ES-I3 (cell line): ENCODE measurements at regions not wholly inside any gene's neighbourhood (a gene's known extent, or its start where the extent isn't known, plus 50 kb on each side); places are given as distances from the start of the nearest gene placed in this dataset.

Experiments
- H3K36me3 ChIP-seq: 2 replicates; pipeline ENCODE4 v1.6.1; 2013; ENCODE audit warnings: mild to moderate bottlenecking, low read length, control low read depth, moderate library complexity; ENCODE audit not compliant: insufficient read depth
- H3K4me1 ChIP-seq: 2 replicates; pipeline ENCODE4 v1.6.1; 2013; ENCODE audit warnings: mild to moderate bottlenecking, control low read depth, low read length; ENCODE audit not compliant: insufficient read depth
- H3K9ac ChIP-seq: 2 replicates; pipeline ENCODE4 v1.6.1; 2013; ENCODE audit warnings: low read depth, mild to moderate bottlenecking, low read length, moderate library complexity
- H3K9me3 ChIP-seq: 2 replicates; pipeline ENCODE4 v1.6.1; 2013; ENCODE audit warnings: mild to moderate bottlenecking, low read length, moderate library complexity; ENCODE audit not compliant: control insufficient read depth, insufficient read depth

GRCh38 chr1:177488722-177489121, 318.0 kb downstream of the BRINP2 start:
- Histone ChIP-seq H3K9me3 (no peaks in the 10 kb centered on the region), H3K4me1 (no peaks in the 10 kb centered on the region), H3K36me3 (no peaks in the 10 kb centered on the region), H3K9ac (no peak overlapping the region)

GRCh38 chr1:177487481-177487880, 316.7 kb downstream of the BRINP2 start:
- H3K4me1 ChIP-seq, result no peaks in the 10 kb centered on the region
- H3K9ac ChIP-seq, result no peak overlapping the region
- no peaks in the 10 kb centered on the region for H3K36me3 ChIP-seq
- no peaks in the 10 kb centered on the region for H3K9me3 ChIP-seq

GRCh38 chr1:177480741-177481305, 310.1 kb downstream of the BRINP2 start:
- H3K4me1 ChIP-seq, result no peaks in the 10 kb centered on the region
- H3K9me3 ChIP-seq, result no peaks in the 10 kb centered on the region
- no peaks in the 10 kb centered on the region for H3K36me3 ChIP-seq
- H3K9ac ChIP-seq, result no peak overlapping the region

GRCh38 chr1:177479600-177479999, 308.8 kb downstream of the BRINP2 start:
- H3K36me3 ChIP-seq, result no peaks in the 10 kb centered on the region
- no peak overlapping the region for H3K9ac ChIP-seq
- H3K9me3 ChIP-seq, result no peaks in the 10 kb centered on the region
- H3K4me1 ChIP-seq, result no peaks in the 10 kb centered on the region

GRCh38 chr1:177476676-177477075, 305.9 kb downstream of the BRINP2 start:
- H3K9ac ChIP-seq, result no peak overlapping the region
- no peaks in the 10 kb centered on the region for H3K36me3 ChIP-seq
- H3K9me3 ChIP-seq, result no peaks in the 10 kb centered on the region
- no peaks in the 10 kb centered on the region for H3K4me1 ChIP-seq

DNA sequence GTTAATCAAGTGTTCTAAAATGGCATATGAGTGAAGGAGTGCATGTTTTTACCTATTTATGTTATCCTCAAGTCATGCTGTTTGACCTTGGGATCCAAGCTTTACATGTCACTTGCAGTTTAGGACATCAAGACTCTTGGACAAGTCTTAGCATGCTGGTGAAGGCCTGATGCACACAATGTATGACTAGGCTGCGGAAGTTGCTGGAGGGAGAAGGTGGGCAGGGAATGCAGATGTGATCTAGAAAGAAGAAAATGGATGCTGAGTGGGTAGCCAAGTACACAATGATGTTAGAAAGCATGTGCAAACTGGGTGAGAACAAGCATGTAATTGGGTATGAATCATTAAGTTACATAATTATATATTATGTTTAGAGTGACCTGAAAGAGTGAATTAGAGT, 301.8 kb downstream of the BRINP2 start:
- H3K36me3 ChIP-seq, result no peaks in the 10 kb centered on the region
- H3K9ac ChIP-seq, result no peak overlapping the region
- no peaks in the 10 kb centered on the region for H3K4me1 ChIP-seq
- no peaks in the 10 kb centered on the region for H3K9me3 ChIP-seq

GRCh38 chr1:177471244-177471643, 300.5 kb downstream of the BRINP2 start:
- H3K4me1 ChIP-seq, result no peaks in the 10 kb centered on the region
- no peak overlapping the region for H3K9ac ChIP-seq
- no peaks in the 10 kb centered on the region for H3K9me3 ChIP-seq
- no peaks in the 10 kb centered on the region for H3K36me3 ChIP-seq

DNA sequence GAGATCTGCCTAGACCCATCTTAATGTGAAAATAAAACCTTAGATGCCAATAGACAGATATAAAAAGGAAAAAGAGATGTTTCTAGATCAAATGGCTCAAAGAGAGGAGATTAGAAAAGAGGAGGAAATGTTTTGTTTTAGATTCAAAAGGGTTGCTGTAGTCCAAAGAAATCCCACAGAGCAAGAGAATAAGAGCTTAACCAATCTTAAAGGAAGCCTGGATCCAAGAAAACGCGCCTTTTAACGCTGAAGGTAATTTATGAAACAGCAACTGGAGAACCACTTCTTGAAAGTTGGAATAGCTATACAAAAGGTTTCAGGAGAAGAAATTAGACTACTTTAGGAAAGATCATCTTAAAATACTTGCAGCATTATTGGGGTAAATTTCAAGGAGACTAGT, 298.8 kb downstream of the BRINP2 start:
- no peak overlapping the region for H3K9ac ChIP-seq
- H3K36me3 ChIP-seq, result no peaks in the 10 kb centered on the region
- H3K9me3 ChIP-seq, result no peaks in the 10 kb centered on the region
- H3K4me1 ChIP-seq, result no peaks in the 10 kb centered on the region

- H3K36me3 ChIP-seq, result no peaks in the 10 kb centered on the region
- no peaks in the 10 kb centered on the region for H3K4me1 ChIP-seq
- H3K9me3 ChIP-seq, result no peaks in the 10 kb centered on the region
- no peak overlapping the region for H3K9ac ChIP-seq
These were observed 295.5 kb downstream of the BRINP2 start for GRCh38 chr1:177466286-177466685.

- Histone ChIP-seq H3K36me3 (no peaks in the 10 kb centered on the region), H3K9ac (no peak overlapping the region), H3K9me3 (no peaks in the 10 kb centered on the region), H3K4me1 (no peaks in the 10 kb centered on the region)
These were observed 293.9 kb downstream of the BRINP2 start for GRCh38 chr1:177464686-177465085.

DNA sequence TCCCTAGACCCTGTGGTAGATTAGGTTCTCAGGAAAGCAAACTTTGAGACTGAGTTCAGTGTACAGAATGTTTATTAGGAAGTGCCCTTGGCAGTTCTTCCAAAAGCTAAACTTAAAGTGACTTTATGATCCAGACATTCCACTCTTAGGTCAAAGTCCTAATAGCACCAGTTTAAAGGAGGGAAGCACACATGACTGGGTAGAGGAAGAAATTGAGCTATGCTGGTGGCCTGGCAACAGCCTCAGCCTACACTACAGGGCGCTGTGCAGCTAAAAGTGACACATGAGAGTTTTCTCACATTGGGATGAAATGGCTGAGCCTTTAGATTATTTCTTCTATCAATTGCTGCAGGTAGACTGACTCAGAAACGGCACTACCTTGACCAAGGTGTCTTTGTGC, 280.4 kb downstream of the BRINP2 start:
- no peaks in the 10 kb centered on the region for H3K9me3 ChIP-seq

DNA sequence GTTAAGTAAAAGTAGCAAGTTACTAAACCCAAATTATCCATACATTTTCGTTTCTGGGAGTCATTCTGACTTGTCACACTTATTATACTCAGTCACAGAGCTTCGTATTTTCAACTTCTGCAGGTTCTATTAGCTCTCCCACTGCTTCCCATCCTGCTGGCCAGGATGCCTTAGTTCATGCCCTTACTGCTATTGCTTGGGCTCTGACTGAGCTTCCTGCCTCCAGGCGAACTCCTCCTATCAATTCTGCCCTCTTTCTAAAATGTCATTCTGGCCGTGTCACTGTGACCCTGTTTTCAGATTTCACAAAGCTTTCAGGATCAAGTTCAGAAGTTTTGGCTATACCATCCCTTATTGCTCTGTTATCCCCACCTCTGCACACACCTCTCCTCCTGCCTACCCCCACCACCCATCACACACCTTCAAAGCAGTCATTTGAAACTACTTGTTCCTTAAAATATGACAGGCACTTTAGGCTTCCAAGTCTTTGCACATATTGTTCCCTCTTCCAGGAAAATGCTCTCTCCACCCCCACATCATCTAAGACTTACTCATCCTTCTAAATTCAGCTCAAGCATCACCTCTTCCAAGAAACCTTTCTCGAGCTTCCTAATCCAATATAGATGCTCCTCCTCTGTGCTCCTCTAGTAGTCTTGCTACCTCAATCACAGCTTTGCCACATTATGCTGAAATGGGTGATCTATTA, 278.0 kb downstream of the BRINP2 start:
- Histone ChIP-seq H3K9ac (no peak overlapping the region), H3K4me1 (no peaks in the 10 kb centered on the region), H3K36me3 (no peaks in the 10 kb centered on the region), H3K9me3 (no peaks in the 10 kb centered on the region)

More for the DNA sequence above, 280.4 kb downstream of the BRINP2 start:
- no peaks in the 10 kb centered on the region for H3K4me1 ChIP-seq
- no peaks in the 10 kb centered on the region for H3K36me3 ChIP-seq
- no peak overlapping the region for H3K9ac ChIP-seq

- no peaks in the 10 kb centered on the region for H3K9me3 ChIP-seq
- H3K4me1 ChIP-seq, result no peaks in the 10 kb centered on the region
- H3K9ac ChIP-seq, result no peak overlapping the region
- H3K36me3 ChIP-seq, result no peaks in the 10 kb centered on the region
These were observed 277.4 kb downstream of the BRINP2 start for GRCh38 chr1:177448036-177448615.

DNA sequence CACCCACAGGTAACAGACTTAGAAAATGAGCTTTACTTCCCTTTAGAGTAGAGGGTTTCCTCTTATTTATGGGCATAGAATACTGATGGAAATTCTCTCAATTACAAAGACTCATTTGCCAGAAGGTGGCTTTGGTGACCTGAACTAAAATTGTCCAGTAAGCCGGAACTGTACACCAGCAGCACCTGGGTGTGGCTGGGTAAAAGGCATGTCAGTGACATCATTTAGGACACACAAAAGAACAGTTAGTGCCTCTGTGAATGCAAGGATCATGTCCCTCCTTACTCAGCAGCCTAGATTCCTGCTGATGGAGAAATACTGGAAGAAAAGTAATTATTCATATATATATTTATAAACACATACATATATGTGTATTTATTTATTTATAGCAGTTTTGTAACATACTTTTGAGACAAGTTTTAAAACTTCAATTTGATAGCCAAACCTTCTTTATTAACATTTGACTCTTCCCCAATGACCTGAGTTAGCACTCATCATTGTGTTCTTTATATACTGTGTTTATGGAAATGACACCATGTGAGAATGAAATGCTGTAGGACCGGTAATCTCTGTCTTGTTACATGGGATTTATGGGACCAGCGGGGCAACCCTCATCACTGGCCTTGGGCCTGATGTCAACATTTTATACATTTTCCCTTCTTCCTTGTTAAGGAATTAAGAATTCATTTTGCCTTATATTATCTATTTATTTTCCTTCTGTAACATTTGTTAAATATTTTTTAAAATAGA, 274.4 kb downstream of the BRINP2 start:
- H3K9ac ChIP-seq, result no peak overlapping the region
- no peaks in the 10 kb centered on the region for H3K4me1 ChIP-seq

GRCh38 chr1:177443003-177443402, 272.2 kb downstream of the BRINP2 start:
- no peaks in the 10 kb centered on the region for H3K9me3 ChIP-seq
- no peaks in the 10 kb centered on the region for H3K4me1 ChIP-seq
- H3K36me3 ChIP-seq, result no peaks in the 10 kb centered on the region
- H3K9ac ChIP-seq, result no peak overlapping the region

More for the DNA sequence above, 274.4 kb downstream of the BRINP2 start:
- Histone ChIP-seq H3K36me3 (no peaks in the 10 kb centered on the region), H3K9me3 (no peaks in the 10 kb centered on the region)
